ENCODE measurements at regions not wholly inside any gene's neighbourhood (a gene's known extent, or its start where the extent isn't known, plus 50 kb on each side); places are given as distances from the start of the nearest gene placed in this dataset.

- Histone ChIP-seq H2AK5ac (ENCODE audit: low read length) (no peak overlapping the region), H3K4ac (ENCODE audit: low read depth, low read length) (no peak overlapping the region), H2BK5ac (ENCODE audit: low read length) (no peak overlapping the region), H3K56ac (ENCODE audit: low read length) (no peak overlapping the region), H3K9ac (ENCODE audit: low read length) (no peak overlapping the region), H4K5ac (ENCODE audit: low read length) (no peak overlapping the region), H3K36me3 (ENCODE audit: control insufficient read depth, insufficient read depth, low read length) (no peaks in the 10 kb centered on the region), H3K79me1 (ENCODE audit: low read length) (no peaks in the 10 kb centered on the region), H4K8ac (ENCODE audit: low read depth, low read length) (no peak overlapping the region), H3K27me3 (ENCODE audit: insufficient read depth, low read length, poor library complexity) (no peaks in the 10 kb centered on the region), H3K4me3 (ENCODE audit: low read length) (no peak overlapping the region), H3K4me2 (ENCODE audit: low read length) (no peak overlapping the region), H3K18ac (ENCODE audit: low read length) (no peak overlapping the region), H2BK120ac (ENCODE audit: low read depth, low read length) (no peak overlapping the region), H2BK15ac (replicated peaks; ENCODE audit: low read depth) (no peak overlapping the region), H3K79me2 (ENCODE audit: control insufficient read depth, insufficient read depth, low read length) (no peaks in the 10 kb centered on the region), H3K27ac (ENCODE audit: low read depth, low read length) (no peak overlapping the region), H3K23ac (ENCODE audit: low read length) (no peak overlapping the region), H3K4me1 (ENCODE audit: control insufficient read depth, low read depth, low read length) (no peaks in the 10 kb centered on the region)
- no CpG with 5 or more reads among the region's 4 CpGs for WGBS (ENCODE audit: extremely low coverage, insufficient coverage, low lambda C conversion rate)
- DNase-seq, result peak; percentile 47
Measured at GRCh38 chr6:50198245-50198644, 148.5 kb upstream of the DEFB112 start.

- Histone ChIP-seq H3K23ac (ENCODE audit: low read length) (no peak overlapping the region), H3K4me2 (ENCODE audit: low read length) (no peak overlapping the region), H2BK15ac (replicated peaks; ENCODE audit: low read depth) (no peak overlapping the region), H3K79me1 (ENCODE audit: low read length) (no peaks in the 10 kb centered on the region), H3K4me1 (ENCODE audit: control insufficient read depth, low read depth, low read length) (no peaks in the 10 kb centered on the region), H3K18ac (ENCODE audit: low read length) (no peak overlapping the region), H4K8ac (ENCODE audit: low read depth, low read length) (no peak overlapping the region), H3K4ac (ENCODE audit: low read depth, low read length) (no peak overlapping the region), H4K5ac (ENCODE audit: low read length) (no peak overlapping the region), H3K36me3 (ENCODE audit: control insufficient read depth, insufficient read depth, low read length) (no peaks in the 10 kb centered on the region), H2BK5ac (ENCODE audit: low read length) (no peak overlapping the region), H3K56ac (ENCODE audit: low read length) (no peak overlapping the region), H3K4me3 (ENCODE audit: low read length) (no peak overlapping the region), H2BK120ac (ENCODE audit: low read depth, low read length) (no peak overlapping the region), H3K27me3 (ENCODE audit: insufficient read depth, low read length, poor library complexity) (no peaks in the 10 kb centered on the region), H3K9ac (ENCODE audit: low read length) (no peak overlapping the region), H3K27ac (ENCODE audit: low read depth, low read length) (no peak overlapping the region), H3K79me2 (ENCODE audit: control insufficient read depth, insufficient read depth, low read length) (no peaks in the 10 kb centered on the region), H2AK5ac (ENCODE audit: low read length) (no peak overlapping the region)
- peak; percentile 19 for DNase-seq
Measured at GRCh38 chr6:50202766-50203165, 153.0 kb upstream of the DEFB112 start.

DNA sequence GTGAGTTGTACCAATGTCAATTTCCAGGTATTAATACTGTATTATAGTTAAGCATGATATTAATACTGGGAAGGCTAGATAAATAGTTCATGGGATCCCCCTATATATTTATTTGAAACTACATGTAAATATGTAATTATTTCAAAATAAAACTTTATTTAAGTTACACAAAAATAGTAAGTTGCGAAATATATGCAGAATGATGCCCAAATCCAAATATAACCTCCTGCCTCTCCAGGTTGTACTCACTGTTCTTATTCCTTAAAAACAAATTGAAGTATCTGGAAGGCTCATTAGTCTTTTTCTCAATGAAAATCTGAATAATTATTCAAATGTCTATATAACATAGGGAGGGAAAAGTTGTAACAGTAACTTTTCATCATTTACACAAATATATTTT is 161.9 kb upstream of the DEFB112 start:
- Histone ChIP-seq H2BK15ac (replicated peaks; ENCODE audit: low read depth) (no peak overlapping the region), H3K56ac (ENCODE audit: low read length) (no peak overlapping the region), H3K18ac (ENCODE audit: low read length) (no peak overlapping the region), H3K79me1 (ENCODE audit: low read length) (no peaks in the 10 kb centered on the region), H3K4me1 (ENCODE audit: control insufficient read depth, low read depth, low read length) (no peaks in the 10 kb centered on the region), H3K23ac (ENCODE audit: low read length) (no peak overlapping the region), H3K36me3 (ENCODE audit: control insufficient read depth, insufficient read depth, low read length) (no peaks in the 10 kb centered on the region), H3K4ac (ENCODE audit: low read depth, low read length) (no peak overlapping the region), H3K79me2 (ENCODE audit: control insufficient read depth, insufficient read depth, low read length) (no peaks in the 10 kb centered on the region), H3K4me3 (ENCODE audit: low read length) (no peak overlapping the region), H4K5ac (ENCODE audit: low read length) (no peak overlapping the region), H2BK120ac (ENCODE audit: low read depth, low read length) (no peak overlapping the region), H2AK5ac (ENCODE audit: low read length) (no peak overlapping the region), H3K27ac (ENCODE audit: low read depth, low read length) (no peak overlapping the region), H2BK5ac (ENCODE audit: low read length) (no peak overlapping the region), H4K8ac (ENCODE audit: low read depth, low read length) (no peak overlapping the region), H3K27me3 (ENCODE audit: insufficient read depth, low read length, poor library complexity) (no peaks in the 10 kb centered on the region), H3K9ac (ENCODE audit: low read length) (no peak overlapping the region), H3K4me2 (ENCODE audit: low read length) (no peak overlapping the region)
- WGBS (ENCODE audit: extremely low coverage, insufficient coverage, low lambda C conversion rate), result no CpG with 5 or more reads among the region's 1 CpG
- no peak for DNase-seq

- no CpG with 5 or more reads among the region's 1 CpG for WGBS (ENCODE audit: extremely low coverage, insufficient coverage, low lambda C conversion rate)
- Histone ChIP-seq H3K4me2 (ENCODE audit: low read length) (no peak overlapping the region), H3K36me3 (ENCODE audit: control insufficient read depth, insufficient read depth, low read length) (no peaks in the 10 kb centered on the region)
Measured at GRCh38 chr6:50213146-50213545, 163.4 kb upstream of the DEFB112 start.

GRCh38 chr6:50214937-50215336 is 165.2 kb upstream of the DEFB112 start:
- no peaks in the 10 kb centered on the region for H3K27me3 ChIP-seq (ENCODE audit: insufficient read depth, low read length, poor library complexity)
- no peak overlapping the region for H3K56ac ChIP-seq (ENCODE audit: low read length)
- H3K23ac ChIP-seq (ENCODE audit: low read length), result no peak overlapping the region
- no peak overlapping the region for H2BK120ac ChIP-seq (ENCODE audit: low read depth, low read length)
- H3K79me1 ChIP-seq (ENCODE audit: low read length), result no peaks in the 10 kb centered on the region
- no peak overlapping the region for H3K18ac ChIP-seq (ENCODE audit: low read length)
- H3K4ac ChIP-seq (ENCODE audit: low read depth, low read length), result no peak overlapping the region
- no peaks in the 10 kb centered on the region for H3K36me3 ChIP-seq (ENCODE audit: control insufficient read depth, insufficient read depth, low read length)
- H3K79me2 ChIP-seq (ENCODE audit: control insufficient read depth, insufficient read depth, low read length), result no peaks in the 10 kb centered on the region
- no peak overlapping the region for H3K4me2 ChIP-seq (ENCODE audit: low read length)
- H2BK15ac ChIP-seq (replicated peaks; ENCODE audit: low read depth), result no peak overlapping the region
- H2AK5ac ChIP-seq (ENCODE audit: low read length), result no peak overlapping the region
- H3K9ac ChIP-seq (ENCODE audit: low read length), result no peak overlapping the region
- H3K4me3 ChIP-seq (ENCODE audit: low read length), result no peak overlapping the region
- no peak overlapping the region for H4K8ac ChIP-seq (ENCODE audit: low read depth, low read length)
- H4K5ac ChIP-seq (ENCODE audit: low read length), result no peak overlapping the region
- WGBS (ENCODE audit: extremely low coverage, insufficient coverage, low lambda C conversion rate), result no CpG with 5 or more reads among the region's 2 CpGs
- no peak for DNase-seq
- no peaks in the 10 kb centered on the region for H3K4me1 ChIP-seq (ENCODE audit: control insufficient read depth, low read depth, low read length)
- no peak overlapping the region for H2BK5ac ChIP-seq (ENCODE audit: low read length)
- H3K27ac ChIP-seq (ENCODE audit: low read depth, low read length), result no peak overlapping the region

More at GRCh38 chr6:50213146-50213545, 163.4 kb upstream of the DEFB112 start:
- H3K79me2 ChIP-seq (ENCODE audit: control insufficient read depth, insufficient read depth, low read length), result no peaks in the 10 kb centered on the region
- H3K4me3 ChIP-seq (ENCODE audit: low read length), result no peak overlapping the region
- H2BK120ac ChIP-seq (ENCODE audit: low read depth, low read length), result no peak overlapping the region
- no peak overlapping the region for H2BK5ac ChIP-seq (ENCODE audit: low read length)
- H3K18ac ChIP-seq (ENCODE audit: low read length), result no peak overlapping the region
- no peak overlapping the region for H3K27ac ChIP-seq (ENCODE audit: low read depth, low read length)
- H2AK5ac ChIP-seq (ENCODE audit: low read length), result no peak overlapping the region
- no peak overlapping the region for H3K4ac ChIP-seq (ENCODE audit: low read depth, low read length)
- DNase-seq, result no peak
- no peak overlapping the region for H4K5ac ChIP-seq (ENCODE audit: low read length)
- no peaks in the 10 kb centered on the region for H3K79me1 ChIP-seq (ENCODE audit: low read length)
- no peak overlapping the region for H3K56ac ChIP-seq (ENCODE audit: low read length)
- no peaks in the 10 kb centered on the region for H3K27me3 ChIP-seq (ENCODE audit: insufficient read depth, low read length, poor library complexity)
- no peak overlapping the region for H3K23ac ChIP-seq (ENCODE audit: low read length)
- H2BK15ac ChIP-seq (replicated peaks; ENCODE audit: low read depth), result no peak overlapping the region
- no peak overlapping the region for H3K9ac ChIP-seq (ENCODE audit: low read length)
- no peaks in the 10 kb centered on the region for H3K4me1 ChIP-seq (ENCODE audit: control insufficient read depth, low read depth, low read length)
- H4K8ac ChIP-seq (ENCODE audit: low read depth, low read length), result no peak overlapping the region

GRCh38 chr6:50217841-50218240 is 168.1 kb upstream of the DEFB112 start:
- Histone ChIP-seq H3K79me1 (ENCODE audit: low read length) (no peaks in the 10 kb centered on the region), H3K4me3 (ENCODE audit: low read length) (no peak overlapping the region), H3K18ac (ENCODE audit: low read length) (no peak overlapping the region), H3K9ac (ENCODE audit: low read length) (no peak overlapping the region), H2BK15ac (replicated peaks; ENCODE audit: low read depth) (no peak overlapping the region), H2BK120ac (ENCODE audit: low read depth, low read length) (no peak overlapping the region), H3K4ac (ENCODE audit: low read depth, low read length) (no peak overlapping the region), H3K4me2 (ENCODE audit: low read length) (no peak overlapping the region), H3K27ac (ENCODE audit: low read depth, low read length) (no peak overlapping the region), H3K56ac (ENCODE audit: low read length) (no peak overlapping the region), H2BK5ac (ENCODE audit: low read length) (no peak overlapping the region), H3K27me3 (ENCODE audit: insufficient read depth, low read length, poor library complexity) (no peaks in the 10 kb centered on the region), H4K5ac (ENCODE audit: low read length) (no peak overlapping the region), H3K36me3 (ENCODE audit: control insufficient read depth, insufficient read depth, low read length) (no peaks in the 10 kb centered on the region), H2AK5ac (ENCODE audit: low read length) (no peak overlapping the region), H3K23ac (ENCODE audit: low read length) (no peak overlapping the region), H4K8ac (ENCODE audit: low read depth, low read length) (no peak overlapping the region), H3K79me2 (ENCODE audit: control insufficient read depth, insufficient read depth, low read length) (no peaks in the 10 kb centered on the region), H3K4me1 (ENCODE audit: control insufficient read depth, low read depth, low read length) (no peaks in the 10 kb centered on the region)
- WGBS (ENCODE audit: extremely low coverage, insufficient coverage, low lambda C conversion rate), result no CpG with 5 or more reads among the region's 3 CpGs
- DNase-seq, result no peak

Measured in mesendoderm (in vitro differentiated cells).